Loucy (cell line): ENCODE measurements at regions not wholly inside any gene's neighbourhood (a gene's known extent, or its start where the extent isn't known, plus 50 kb on each side); places are given as distances from the start of the nearest gene placed in this dataset.

Experiments used
- H2AFZ ChIP-seq: fragments of 200-600 bp; sonication (generic); 2 replicates; pipeline ENCODE4 v1.6.0; 2016; ENCODE audit warnings: antibody characterized with exemption, mild to moderate bottlenecking, low read length, moderate library complexity
- H3F3A ChIP-seq: fragments of 200-600 bp; 2 replicates; pipeline ENCODE4 v1.6.0; 2016; ENCODE audit warnings: antibody characterized with exemption, low read depth, mild to moderate bottlenecking
- H3K27me3 ChIP-seq: fragments of 200-600 bp; sonication (generic); 2 replicates; pipeline ENCODE4 v1.6.1; 2014; ENCODE audit warnings: low read length, mild to moderate bottlenecking; ENCODE audit not compliant: insufficient read depth, poor library complexity, severe bottlenecking
- H3K36me3 ChIP-seq: fragments of 200-600 bp; sonication (generic); 2 replicates; pipeline ENCODE4 v1.6.1; 2016; ENCODE audit warnings: low read length; ENCODE audit not compliant: insufficient read depth
- H3K4me1 ChIP-seq: fragments of 200-600 bp; sonication (generic); 2 replicates; pipeline ENCODE4 v1.5.1; 2014; ENCODE audit warnings: low read length, mild to moderate bottlenecking; ENCODE audit not compliant: insufficient read depth, poor library complexity, severe bottlenecking
- H3K4me2 ChIP-seq: fragments of 200-600 bp; sonication (generic); 2 replicates; pipeline ENCODE4 v1.6.0; 2014; ENCODE audit warnings: antibody characterized with exemption, low read length, low read depth, mild to moderate bottlenecking; ENCODE audit not compliant: poor library complexity, severe bottlenecking
- H3K4me3 ChIP-seq: fragments of 200-600 bp; sonication (generic); 2 replicates; pipeline ENCODE4 v1.5.1; 2014; ENCODE audit warnings: low read length, mild to moderate bottlenecking, mixed read lengths; ENCODE audit not compliant: poor library complexity, severe bottlenecking
- H3K79me2 ChIP-seq: fragments of 200-600 bp; sonication (generic); 2 replicates; pipeline ENCODE4 v1.6.1; 2014; ENCODE audit warnings: low read length; ENCODE audit not compliant: insufficient read depth
- H3K9ac ChIP-seq: fragments of 200-600 bp; sonication (generic); 2 replicates; pipeline ENCODE4 v1.6.0; 2014; ENCODE audit warnings: mild to moderate bottlenecking, low read depth, low read length, moderate library complexity; ENCODE audit not compliant: poor library complexity, severe bottlenecking
- H3K9me2 ChIP-seq: fragments of 200-600 bp; sonication (generic); replicated peaks from 2 replicates; pipeline ENCODE4 v1.6.1; 2016; ENCODE audit warnings: low read depth, low read length, mixed read lengths
- H3K9me3 ChIP-seq: fragments of 200-600 bp; sonication (generic); 2 replicates; pipeline ENCODE4 v1.6.1; 2014; ENCODE audit warnings: mild to moderate bottlenecking, antibody characterized with exemption, low read length, low read depth; ENCODE audit not compliant: insufficient read depth
- H4K20me1 ChIP-seq: fragments of 200-600 bp; sonication (generic); 2 replicates; pipeline ENCODE4 v1.6.0; 2014; ENCODE audit warnings: antibody characterized with exemption, low read length, mild to moderate bottlenecking; ENCODE audit not compliant: insufficient read depth, poor library complexity, severe bottlenecking
- CTCF ChIP-seq: fragments of 200-600 bp; sonication (generic); conservative IDR thresholded peaks from 2 replicates; pipeline ENCODE4 v1.5.1; 2014; ENCODE audit warnings: mild to moderate bottlenecking, antibody characterized with exemption, low read length
- EZH2phosphoT487 ChIP-seq: fragments of 200-600 bp; IDR thresholded peaks from 2 replicates; pipeline ENCODE4 v1.6.1; 2018; ENCODE audit warnings: antibody characterized with exemption, mild to moderate bottlenecking, moderate library complexity, borderline replicate concordance

DNA sequence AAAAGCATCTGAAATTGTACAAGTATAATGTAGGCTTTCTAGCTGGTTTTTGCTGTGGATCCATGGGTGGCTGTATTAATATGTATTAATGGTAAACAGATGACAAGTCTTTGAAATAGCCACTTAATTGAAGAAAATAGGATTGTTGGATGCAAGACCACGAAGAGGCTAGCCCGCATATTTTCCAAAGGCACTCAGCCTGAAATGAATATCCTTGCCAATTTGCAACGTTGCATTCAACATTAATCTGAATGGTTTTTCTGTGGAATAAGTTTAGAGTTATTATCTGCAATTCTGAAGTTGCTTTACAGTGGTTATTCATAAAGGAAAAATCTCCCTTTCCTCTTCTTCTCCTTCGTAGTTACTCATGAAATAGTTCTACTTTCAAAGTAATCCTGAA lies 86.2 kb upstream of the SPATS2L start:
- Histone ChIP-seq H3K4me1 (no peaks in the 10 kb centered on the region), H3K36me3 (no peaks in the 10 kb centered on the region)

GRCh38 chr2:200221055-200221955 lies 85.2 kb upstream of the SPATS2L start:
- Histone ChIP-seq H3K9me3 (no peaks in the 10 kb centered on the region), H3K4me3 (no peak overlapping the region), H3K4me2 (no peak overlapping the region), H3K9me2 (no peaks in the 10 kb centered on the region), H3K79me2 (no peaks in the 10 kb centered on the region), H3K27me3 (no peaks in the 10 kb centered on the region), H4K20me1 (no peaks in the 10 kb centered on the region), H2AFZ (no peak overlapping the region), H3K4me1 (no peaks in the 10 kb centered on the region), H3K36me3 (no peaks in the 10 kb centered on the region), H3K9ac (no peak overlapping the region), H3F3A (no peaks in the 10 kb centered on the region)
- no peak for TF ChIP-seq CTCF
- no peak for TF ChIP-seq EZH2phosphoT487

More for the DNA sequence above, 86.2 kb upstream of the SPATS2L start:
- Histone ChIP-seq H3K9me3 (no peaks in the 10 kb centered on the region), H3K9ac (no peak overlapping the region), H3K79me2 (no peaks in the 10 kb centered on the region), H4K20me1 (no peaks in the 10 kb centered on the region), H3F3A (no peaks in the 10 kb centered on the region), H3K9me2 (no peaks in the 10 kb centered on the region), H3K4me2 (no peak overlapping the region), H3K4me3 (no peak overlapping the region), H2AFZ (no peak overlapping the region), H3K27me3 (no peaks in the 10 kb centered on the region)
- TF ChIP-seq CTCF = no peak
- TF ChIP-seq EZH2phosphoT487 = no peak

DNA sequence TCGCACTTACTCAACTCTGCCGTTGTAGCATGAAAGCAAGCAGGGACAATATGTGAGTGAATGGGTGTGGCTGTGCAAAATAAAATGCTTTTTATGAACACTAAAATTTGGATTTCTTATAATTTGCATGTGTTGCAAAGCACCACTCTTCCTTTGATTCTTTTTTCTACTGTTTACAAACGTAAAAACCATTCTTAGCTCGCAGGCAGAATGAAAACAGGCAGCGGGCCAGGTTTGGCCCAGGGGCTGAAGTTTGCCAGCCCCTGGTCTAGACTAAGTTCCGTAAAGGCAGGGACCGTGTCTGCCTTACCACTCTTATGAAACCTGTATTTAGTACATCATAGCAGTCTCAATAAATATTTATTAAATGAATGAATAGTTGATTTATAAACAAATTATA lies 83.7 kb upstream of the SPATS2L start:
- Histone ChIP-seq H3K4me1 (no peaks in the 10 kb centered on the region), H3K27me3 (no peaks in the 10 kb centered on the region), H3K9me3 (no peaks in the 10 kb centered on the region), H3F3A (no peaks in the 10 kb centered on the region), H3K4me3 (no peak overlapping the region), H3K4me2 (no peak overlapping the region), H3K79me2 (no peaks in the 10 kb centered on the region), H3K9ac (no peak overlapping the region), H4K20me1 (no peaks in the 10 kb centered on the region), H3K9me2 (no peaks in the 10 kb centered on the region), H3K36me3 (no peaks in the 10 kb centered on the region), H2AFZ (no peak overlapping the region)
- TF ChIP-seq CTCF = no peak
- no peak for TF ChIP-seq EZH2phosphoT487
